ENCODE measurements at regions not wholly inside any gene's neighbourhood (a gene's known extent, or its start where the extent isn't known, plus 50 kb on each side); places are given as distances from the start of the nearest gene placed in this dataset.

DNA sequence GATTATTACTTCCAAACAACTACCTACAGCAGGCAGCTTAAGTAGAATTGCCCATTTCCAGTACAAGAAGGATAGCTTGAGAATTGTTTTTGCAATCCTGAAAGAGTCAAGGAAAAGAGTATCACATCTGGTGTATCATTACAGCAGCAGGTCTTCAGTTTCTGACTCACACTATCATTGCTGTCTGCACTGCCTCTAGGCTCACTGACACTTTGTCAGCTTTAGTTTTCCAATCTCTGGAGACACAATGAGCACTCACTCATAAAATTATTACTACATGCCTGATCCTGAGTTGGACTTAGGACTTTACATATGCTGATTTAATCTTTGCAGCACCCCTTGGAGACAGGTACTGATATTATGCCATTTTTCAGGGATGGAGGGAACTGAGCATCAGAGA, 244.6 kb upstream of the BOD1L1 start:
- no peaks in the 10 kb centered on the region for H3K9me2 ChIP-seq (replicated peaks; ENCODE audit: low read length)
- POLR2A ChIA-PET (ENCODE audit: unreplicated experiment): no interaction called here
- H2AFZ ChIP-seq (ENCODE audit: low read length): no peak overlapping the region
- H3K36me3 ChIP-seq (ENCODE audit: low read depth, low read length): no peaks in the 10 kb centered on the region
- H3F3A ChIP-seq (ENCODE audit: low read length, unreplicated experiment): no peaks in the 10 kb centered on the region
- peaks cover 1% of the 10 kb centered on the region; the same call in 1 of the 2 replicates for H3K4me1 ChIP-seq (ENCODE audit: insufficient read depth, low read length)
- H4K20me1 ChIP-seq (ENCODE audit: low read length): no peaks in the 10 kb centered on the region
- H3K9me3 ChIP-seq (ENCODE audit: low read length): no peaks in the 10 kb centered on the region
- no peak overlapping the region for H3K9ac ChIP-seq (ENCODE audit: low read length)
- no peak overlapping the region for H3K4me2 ChIP-seq (ENCODE audit: low read length)
- ATAC-seq (no peak; the same call in 1 of the 2 replicates), DNase-seq (no peak)
- no TSS peak for BruUV-seq (replicated peaks)
- no peaks in the 10 kb centered on the region for H3K79me2 ChIP-seq (ENCODE audit: low read length)
- H3K27ac ChIP-seq (ENCODE audit: low read length): no peak overlapping the region
- no peaks in the 10 kb centered on the region for H3K27me3 ChIP-seq (ENCODE audit: low read length)
- intact Hi-C loops (cut with micrococcal nuclease): no loop called here
- no peak overlapping the region for H3K4me3 ChIP-seq (ENCODE audit: low read length)
- TF ChIP-seq CTCF (conservative IDR thresholded peaks at IDR 0.05; ENCODE audit: low read depth, low read length) (no peak), EZH2 (IDR thresholded peaks at IDR 0.05; ENCODE audit: low read length, unreplicated experiment) (no peak), EZH2phosphoT487 (IDR thresholded peaks at IDR 0.05; ENCODE audit: borderline replicate concordance, low read length) (no peak)
- CTCF ChIA-PET: no interaction called here

DNA sequence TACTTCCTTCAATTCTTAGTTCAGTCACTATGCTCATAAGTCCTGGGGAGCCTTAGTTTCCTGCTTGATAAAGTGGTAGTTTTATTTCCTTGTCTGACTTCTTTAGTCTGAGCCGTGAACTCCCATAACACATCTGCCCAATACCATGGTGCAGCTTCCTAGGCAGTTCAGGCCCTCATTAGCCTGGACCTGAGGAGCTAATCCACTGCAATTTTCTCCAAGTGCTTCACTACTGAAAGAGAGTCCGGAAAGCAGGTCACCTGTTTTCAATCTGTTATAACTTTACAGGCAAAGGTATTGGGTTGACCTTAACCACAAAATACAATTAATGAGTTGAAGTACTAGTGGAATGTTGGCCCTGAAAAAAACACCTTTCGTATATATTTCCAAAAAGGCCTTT, 245.4 kb upstream of the BOD1L1 start:
- Histone ChIP-seq H3K79me2 (ENCODE audit: low read length) (no peaks in the 10 kb centered on the region), H3K9me3 (ENCODE audit: low read length) (no peaks in the 10 kb centered on the region), H3K4me3 (ENCODE audit: low read length) (no peak overlapping the region), H3K4me2 (ENCODE audit: low read length) (no peak overlapping the region), H3K9ac (ENCODE audit: low read length) (no peak overlapping the region), H2AFZ (ENCODE audit: low read length) (no peak overlapping the region), H4K20me1 (ENCODE audit: low read length) (no peaks in the 10 kb centered on the region), H3K9me2 (replicated peaks; ENCODE audit: low read length) (no peaks in the 10 kb centered on the region), H3F3A (ENCODE audit: low read length, unreplicated experiment) (no peaks in the 10 kb centered on the region), H3K27me3 (ENCODE audit: low read length) (no peaks in the 10 kb centered on the region), H3K36me3 (ENCODE audit: low read depth, low read length) (no peaks in the 10 kb centered on the region), H3K27ac (ENCODE audit: low read length) (no peak overlapping the region), H3K4me1 (ENCODE audit: insufficient read depth, low read length) (no peaks in the 10 kb centered on the region)
- ATAC-seq (no peak), DNase-seq (no peak)
- no peak for TF ChIP-seq EZH2phosphoT487 (IDR thresholded peaks at IDR 0.05; ENCODE audit: borderline replicate concordance, low read length)
- no peak for TF ChIP-seq CTCF (conservative IDR thresholded peaks at IDR 0.05; ENCODE audit: low read depth, low read length)
- TF ChIP-seq EZH2 (IDR thresholded peaks at IDR 0.05; ENCODE audit: low read length, unreplicated experiment): no peak
- intact Hi-C loops (cut with micrococcal nuclease): no loop called here
- ChIA-PET CTCF (no interaction called here), POLR2A (ENCODE audit: unreplicated experiment) (no interaction called here)
- no TSS peak for BruUV-seq (replicated peaks)

DNA sequence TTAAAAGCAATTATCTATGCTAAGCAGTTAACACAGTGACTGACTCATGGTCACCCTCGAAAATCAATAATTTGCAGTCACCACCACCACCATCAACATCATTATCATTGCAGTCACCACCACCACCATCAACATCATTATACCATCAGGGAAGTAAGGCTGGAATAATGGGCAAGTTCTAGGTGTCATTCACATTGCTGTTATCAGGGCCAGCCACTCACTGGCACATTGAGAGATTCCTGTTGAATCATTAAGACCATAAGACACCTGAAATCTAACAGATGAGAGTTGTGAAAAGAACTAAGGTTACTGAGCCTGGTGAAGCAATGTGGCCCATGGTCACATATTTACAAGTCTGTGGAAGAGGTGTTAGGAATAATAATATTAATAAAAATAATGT, 247.7 kb upstream of the BOD1L1 start:
- TF ChIP-seq CTCF (conservative IDR thresholded peaks at IDR 0.05; ENCODE audit: low read depth, low read length): no peak
- no peak for TF ChIP-seq EZH2 (IDR thresholded peaks at IDR 0.05; ENCODE audit: low read length, unreplicated experiment)
- TF ChIP-seq EZH2phosphoT487 (IDR thresholded peaks at IDR 0.05; ENCODE audit: borderline replicate concordance, low read length): no peak
- Histone ChIP-seq H4K20me1 (ENCODE audit: low read length) (no peaks in the 10 kb centered on the region), H3K27ac (ENCODE audit: low read length) (no peak overlapping the region), H3K79me2 (ENCODE audit: low read length) (no peaks in the 10 kb centered on the region), H3K4me3 (ENCODE audit: low read length) (no peak overlapping the region), H3K9me3 (ENCODE audit: low read length) (no peaks in the 10 kb centered on the region), H2AFZ (ENCODE audit: low read length) (no peak overlapping the region), H3K9ac (ENCODE audit: low read length) (no peak overlapping the region), H3F3A (ENCODE audit: low read length, unreplicated experiment) (no peaks in the 10 kb centered on the region), H3K4me1 (ENCODE audit: insufficient read depth, low read length) (no peaks in the 10 kb centered on the region), H3K27me3 (ENCODE audit: low read length) (no peaks in the 10 kb centered on the region), H3K9me2 (replicated peaks; ENCODE audit: low read length) (no peaks in the 10 kb centered on the region), H3K4me2 (ENCODE audit: low read length) (no peak overlapping the region), H3K36me3 (ENCODE audit: low read depth, low read length) (no peaks in the 10 kb centered on the region)
- ChIA-PET CTCF (no interaction called here), POLR2A (ENCODE audit: unreplicated experiment) (no interaction called here)
- DNase-seq (no peak), ATAC-seq (no peak)
- intact Hi-C loops (cut with micrococcal nuclease): no loop called here
- BruUV-seq (replicated peaks): no TSS peak
